GM21381 (cell line): ENCODE measurements at regions not wholly inside any gene's neighbourhood (a gene's known extent, or its start where the extent isn't known, plus 50 kb on each side); places are given as distances from the start of the nearest gene placed in this dataset.

Experiments
- ATAC-seq: cut with Tn5 transposase; IDR thresholded peaks from one replicate; pipeline ENCODE4 v1.9.1; 2021; ENCODE audit warnings: mild to moderate bottlenecking, moderate library complexity; ENCODE audit not compliant: unreplicated experiment

- no peak for ATAC-seq
Observed at GRCh38 chr1:57886376-57886775, 462.5 kb upstream of the DAB1 start.

- ATAC-seq = no peak
Observed at GRCh38 chr1:57883642-57883995, 459.8 kb upstream of the DAB1 start.

- ATAC-seq = no peak
Observed at GRCh38 chr1:57882934-57883641, 459.2 kb upstream of the DAB1 start.

- no peak for ATAC-seq
Observed at GRCh38 chr1:57882072-57882471, 458.2 kb upstream of the DAB1 start.

- no peak for ATAC-seq
Observed at GRCh38 chr1:57881639-57882038, 457.8 kb upstream of the DAB1 start.

- ATAC-seq = no peak
Observed at GRCh38 chr1:57879700-57880099, 455.8 kb upstream of the DAB1 start.

- ATAC-seq = no peak
Observed at GRCh38 chr1:57874418-57874877, 450.6 kb upstream of the DAB1 start.

- no peak for ATAC-seq
Observed at GRCh38 chr1:57872913-57873312, 449.1 kb upstream of the DAB1 start.

GRCh38 chr1:57868908-57869307 is 445.0 kb upstream of the DAB1 start:
- ATAC-seq = no peak

GRCh38 chr1:57868239-57868638 is 444.4 kb upstream of the DAB1 start:
- no peak for ATAC-seq

- ATAC-seq = no peak
Observed at GRCh38 chr1:57866998-57867397, 443.1 kb upstream of the DAB1 start.

GRCh38 chr1:57860931-57861565 is 437.2 kb upstream of the DAB1 start:
- ATAC-seq = no peak

GRCh38 chr1:57860325-57860724 is 436.5 kb upstream of the DAB1 start:
- no peak for ATAC-seq

- ATAC-seq = no peak
Observed at GRCh38 chr1:57858740-57859139, 434.9 kb upstream of the DAB1 start.

- no peak for ATAC-seq
Observed at GRCh38 chr1:57857809-57858208, 433.9 kb upstream of the DAB1 start.

GRCh38 chr1:57854436-57854835 is 430.6 kb upstream of the DAB1 start:
- ATAC-seq = no peak

GRCh38 chr1:57850176-57850940 is 426.5 kb upstream of the DAB1 start:
- no peak for ATAC-seq

- ATAC-seq = no peak
Observed at GRCh38 chr1:57848406-57848805, 424.5 kb upstream of the DAB1 start.

GRCh38 chr1:57845041-57845440 is 421.2 kb upstream of the DAB1 start:
- ATAC-seq = no peak

GRCh38 chr1:57844382-57844980 is 420.6 kb upstream of the DAB1 start:
- no peak for ATAC-seq

- no peak for ATAC-seq
Observed at GRCh38 chr1:57843760-57844159, 419.9 kb upstream of the DAB1 start.

- no peak for ATAC-seq
Observed at GRCh38 chr1:57839526-57839925, 415.7 kb upstream of the DAB1 start.
